GM18909 (cell line): ENCODE measurements at regions not wholly inside any gene's neighbourhood (a gene's known extent, or its start where the extent isn't known, plus 50 kb on each side); places are given as distances from the start of the nearest gene placed in this dataset.

Source experiments
- ATAC-seq: cut with Tn5 transposase; IDR thresholded peaks from one replicate; pipeline ENCODE4 v1.9.1; 2021; ENCODE audit warnings: mild to moderate bottlenecking; ENCODE audit not compliant: unreplicated experiment, poor library complexity

GRCh38 chr2:2879781-2880180, 497.8 kb downstream of the EIPR1 start:
- ATAC-seq = peak; percentile 100

GRCh38 chr2:2879071-2879470, 498.5 kb downstream of the EIPR1 start:
- no peak for ATAC-seq

DNA sequence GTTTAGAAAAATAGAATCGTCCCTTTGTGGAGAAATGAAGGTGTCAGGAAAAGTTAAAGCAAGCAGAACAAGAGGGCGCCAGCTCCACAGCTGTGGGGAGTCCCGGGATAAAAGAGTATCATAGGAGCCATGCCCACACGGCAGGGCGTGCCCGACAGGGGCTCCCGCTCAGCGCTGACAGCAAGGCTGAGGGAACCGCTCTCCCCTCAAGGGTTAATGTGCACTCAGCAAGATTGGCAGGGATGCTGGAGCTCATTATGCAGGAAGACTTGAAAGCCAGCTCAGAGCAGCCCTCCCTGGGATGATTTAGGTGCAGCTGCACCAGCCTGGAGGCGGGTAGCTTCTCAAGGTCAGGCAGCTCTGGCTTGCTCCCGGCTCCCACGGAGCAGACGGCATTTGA, 500.2 kb downstream of the EIPR1 start:
- no peak for ATAC-seq

GRCh38 chr2:2876331-2877221, 501.0 kb downstream of the EIPR1 start:
- ATAC-seq = no peak

- ATAC-seq = no peak
Observed at GRCh38 chr2:2875831-2876230, 501.8 kb downstream of the EIPR1 start.

DNA sequence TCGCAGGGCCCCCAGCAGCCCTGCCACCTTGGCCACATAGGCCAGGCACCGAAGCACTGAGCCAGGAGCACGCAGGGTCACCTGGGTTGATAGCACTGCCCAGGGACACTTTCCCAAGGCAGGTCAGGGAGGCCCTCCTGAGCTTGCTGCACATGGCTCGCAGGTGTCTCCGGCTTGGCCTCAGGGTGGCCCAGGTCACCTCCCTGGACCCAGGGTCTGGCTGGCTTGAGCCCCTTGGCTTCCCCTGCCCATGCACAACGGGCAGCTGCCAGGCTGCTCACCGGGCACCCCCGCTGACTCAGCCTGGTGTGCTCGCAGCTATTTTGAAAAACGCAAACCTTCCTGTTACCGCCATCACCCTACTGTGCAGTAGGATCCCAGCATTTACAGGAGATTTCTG, 502.3 kb downstream of the EIPR1 start:
- no peak for ATAC-seq

GRCh38 chr2:2874805-2875204, 502.8 kb downstream of the EIPR1 start:
- no peak for ATAC-seq

GRCh38 chr2:2874341-2874740, 503.3 kb downstream of the EIPR1 start:
- ATAC-seq = no peak

DNA sequence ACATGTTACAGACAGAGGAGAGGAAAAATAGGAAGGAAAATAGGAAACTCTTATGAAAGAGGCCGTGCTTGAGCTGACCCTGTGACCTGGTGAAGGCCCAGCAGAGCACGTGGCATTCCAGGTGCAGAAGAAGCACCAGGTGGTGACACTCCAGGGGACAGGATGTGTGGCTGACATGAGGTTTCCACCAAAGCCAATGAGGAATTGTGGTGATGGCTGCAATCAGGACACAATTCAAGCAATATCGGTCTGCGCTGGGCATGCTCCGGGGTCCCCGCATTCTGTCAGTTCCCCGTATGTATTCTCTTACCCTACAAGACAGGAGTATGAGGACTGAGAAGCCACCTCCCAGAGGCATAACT, 504.2 kb downstream of the EIPR1 start:
- ATAC-seq = no peak

DNA sequence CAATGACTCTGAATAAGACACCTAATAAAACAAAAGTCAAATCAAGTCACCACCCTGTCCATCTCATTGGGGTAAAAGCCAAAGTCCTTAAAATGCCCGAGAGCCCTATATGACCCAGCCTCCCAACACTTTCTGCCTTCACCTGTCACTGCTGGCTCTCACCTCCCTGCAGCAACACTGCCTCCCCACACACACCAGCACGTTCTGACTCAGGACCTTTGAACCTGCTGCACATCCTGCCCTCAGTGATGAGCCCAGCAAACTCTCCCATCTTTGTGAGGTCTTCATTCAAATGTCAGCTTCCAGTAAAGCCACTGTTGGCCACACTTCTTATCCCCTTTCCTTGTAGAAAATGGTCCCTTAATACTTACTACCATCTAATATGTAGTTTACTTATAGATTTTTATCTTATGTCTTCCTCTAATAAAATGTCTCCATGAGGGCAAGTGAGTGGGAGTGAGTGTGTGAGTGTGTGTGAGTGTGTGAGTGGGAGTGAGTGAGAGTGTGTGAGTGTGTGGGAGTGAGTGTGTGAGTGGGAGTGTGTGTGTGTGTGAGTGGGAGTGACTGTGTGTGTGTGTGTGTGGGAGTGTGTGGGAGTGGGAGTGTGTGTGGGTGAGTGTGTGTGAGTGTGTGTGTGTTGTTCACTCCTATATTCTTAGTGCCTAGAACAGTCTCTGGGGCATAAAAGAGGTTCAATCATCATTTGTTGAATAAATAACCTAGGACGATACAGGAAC, 504.7 kb downstream of the EIPR1 start:
- ATAC-seq = no peak

DNA sequence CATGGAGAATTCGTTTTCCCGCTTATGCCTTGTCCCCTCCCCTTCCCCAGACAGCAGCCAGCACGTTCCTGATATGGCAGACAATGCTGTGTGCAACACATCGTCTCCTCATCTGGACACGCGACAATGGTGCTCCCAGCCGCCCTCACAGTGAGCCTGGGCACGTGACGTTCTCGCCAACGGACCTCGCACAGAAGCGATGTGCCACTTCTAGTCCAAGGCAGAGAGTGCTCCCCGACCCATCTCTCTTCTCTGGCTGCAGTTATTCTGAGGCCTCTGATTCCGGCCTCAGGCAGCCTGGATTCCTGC, 505.4 kb downstream of the EIPR1 start:
- no peak for ATAC-seq

GRCh38 chr2:2871480-2872308, 505.9 kb downstream of the EIPR1 start:
- no peak for ATAC-seq

DNA sequence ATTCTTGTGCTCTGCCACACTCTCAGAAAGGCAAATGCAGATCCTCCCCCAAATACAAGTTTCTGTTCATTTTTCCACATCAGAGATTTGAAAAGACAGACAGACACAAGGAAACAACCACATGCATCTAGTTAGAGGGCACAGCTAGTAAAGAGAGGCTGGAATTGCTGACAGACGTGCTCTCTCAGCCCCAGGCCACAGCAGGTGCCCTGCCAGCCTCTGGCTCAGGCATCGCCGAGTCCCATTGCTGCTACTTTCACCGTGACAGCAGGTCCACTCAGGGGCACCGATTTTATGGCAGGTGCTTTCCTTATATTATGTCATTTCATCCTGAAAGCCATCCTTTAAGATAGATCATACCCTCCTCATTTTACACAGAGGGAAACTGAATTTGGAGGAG, 507.5 kb downstream of the EIPR1 start:
- ATAC-seq = no peak

DNA sequence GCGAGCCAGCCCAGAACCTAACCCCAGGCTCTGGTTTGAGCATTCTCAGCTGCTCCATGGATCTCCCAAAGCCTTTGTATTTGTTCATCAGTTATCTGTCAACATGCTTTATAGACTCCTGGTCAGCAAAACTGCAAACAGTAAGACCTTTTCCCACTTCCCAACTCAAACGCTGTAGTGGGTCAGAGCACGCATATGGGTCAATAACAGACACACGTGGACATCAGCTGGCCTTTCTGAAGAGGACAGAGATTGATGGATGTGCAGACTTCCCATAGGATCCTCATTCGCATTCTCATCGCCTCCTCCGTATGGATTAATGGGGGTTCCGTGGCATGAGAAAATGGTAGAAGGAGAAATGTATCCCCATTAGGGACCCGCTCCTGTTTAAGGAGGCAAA, 508.1 kb downstream of the EIPR1 start:
- no peak for ATAC-seq

GRCh38 chr2:2868085-2868484, 509.5 kb downstream of the EIPR1 start:
- ATAC-seq = no peak

- no peak for ATAC-seq
Observed at GRCh38 chr2:2867397-2867979, 510.1 kb downstream of the EIPR1 start.

DNA sequence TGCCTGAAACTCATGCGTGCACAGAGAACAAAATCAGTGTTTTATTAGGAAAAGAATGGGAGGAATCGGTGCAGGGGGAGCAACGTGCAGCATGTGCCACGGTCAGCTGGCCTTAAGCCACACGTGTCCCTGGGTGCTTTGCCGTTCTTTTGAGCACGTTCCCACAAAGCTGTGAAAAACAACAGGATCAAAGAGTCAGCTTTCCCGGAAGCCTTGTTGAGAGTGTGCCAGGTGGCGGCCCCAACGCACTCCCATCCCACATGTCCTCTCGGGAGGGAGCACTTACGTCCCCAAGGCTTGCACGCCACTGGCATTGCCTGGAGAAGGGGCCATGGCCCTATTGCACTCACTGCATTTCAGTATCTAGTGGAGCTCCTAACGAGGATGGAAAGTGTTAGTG, 511.2 kb downstream of the EIPR1 start:
- ATAC-seq = no peak

DNA sequence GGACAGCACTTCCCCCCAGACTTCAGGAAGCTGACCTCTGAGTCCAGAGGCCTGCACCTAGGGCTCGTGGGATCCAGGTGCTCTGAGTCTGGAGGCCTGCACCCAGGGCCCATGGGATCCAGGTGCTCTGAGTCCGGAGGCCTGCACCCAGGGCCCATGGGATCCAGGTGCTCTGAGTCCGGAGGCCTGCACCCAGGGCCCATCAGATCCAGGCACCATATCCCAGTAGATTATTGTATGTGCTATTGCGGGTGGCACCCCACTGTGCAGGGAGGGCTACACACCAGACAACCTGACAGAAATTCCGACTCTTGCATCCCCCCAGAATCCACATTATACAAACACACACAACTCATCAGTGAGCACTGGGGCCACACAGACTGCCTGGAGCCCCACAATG, 515.2 kb downstream of the EIPR1 start:
- ATAC-seq = no peak

DNA sequence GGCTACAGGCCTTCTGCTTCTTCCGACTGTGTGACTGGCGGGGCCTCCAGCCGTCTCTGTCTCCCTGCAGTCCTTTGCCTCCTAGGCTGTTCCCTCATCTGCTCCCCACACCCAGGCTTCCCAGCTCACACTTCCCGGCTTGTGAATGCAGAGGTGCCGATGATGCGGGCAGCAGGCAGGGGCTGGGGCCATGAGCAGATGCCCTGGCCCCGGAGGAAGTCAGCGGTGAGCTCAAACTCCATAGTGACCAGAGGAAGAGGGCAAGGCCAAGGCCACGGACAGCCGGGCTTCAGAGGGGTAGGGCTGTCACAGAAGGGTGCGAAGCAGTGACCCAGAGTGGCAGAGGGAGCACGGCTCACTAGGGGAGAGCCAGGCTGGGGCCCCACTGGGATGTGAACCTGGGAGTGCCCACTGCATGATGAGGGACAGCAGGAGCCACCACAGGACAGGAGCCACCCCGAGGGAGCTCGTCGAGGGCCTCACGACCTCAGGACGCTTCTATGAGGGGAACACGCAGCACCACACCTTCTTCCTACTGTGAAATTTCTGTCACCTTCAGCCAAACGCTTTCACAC, 515.9 kb downstream of the EIPR1 start:
- no peak for ATAC-seq

DNA sequence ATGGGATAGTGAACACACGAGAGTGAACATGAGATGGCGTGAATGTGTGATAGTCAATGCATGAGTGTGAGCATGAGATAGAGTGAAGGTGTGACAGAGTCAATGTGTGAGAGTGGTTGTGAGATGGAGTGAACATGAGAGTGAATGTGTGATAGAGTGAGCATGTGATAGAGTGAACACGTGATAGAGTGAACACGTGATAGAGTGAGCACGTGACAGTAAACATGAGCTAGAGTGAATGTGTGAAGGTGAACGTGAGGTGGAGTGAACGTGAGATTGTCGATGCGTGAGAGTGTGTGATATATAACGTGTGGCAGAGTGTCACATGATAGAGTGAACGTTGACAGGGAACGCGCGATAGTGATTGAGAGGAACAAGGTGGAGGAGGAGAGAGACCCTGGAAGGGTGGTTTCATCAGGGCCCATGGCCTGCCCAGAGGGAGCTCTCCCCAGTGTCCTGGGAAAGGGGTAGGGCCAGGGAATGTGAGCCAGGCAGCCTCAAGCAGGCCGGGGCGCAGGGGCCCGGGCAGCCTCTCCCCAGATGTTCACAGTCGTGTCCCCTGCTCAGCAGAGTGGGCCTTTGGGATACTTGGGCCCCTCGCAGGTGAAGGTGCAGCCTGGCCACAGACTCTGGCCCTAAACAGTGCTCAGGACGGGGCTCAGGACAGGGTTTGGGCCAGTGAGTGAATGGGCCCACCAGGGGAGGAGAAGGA, 516.9 kb downstream of the EIPR1 start:
- ATAC-seq = no peak
